HCT116 (cell line): ENCODE measurements at regions not wholly inside any gene's neighbourhood (a gene's known extent, or its start where the extent isn't known, plus 50 kb on each side); places are given as distances from the start of the nearest gene placed in this dataset.

Source experiments
- ATAC-seq: fragments of 200-7000 bp; cut with Tn5 transposase; 2 replicates; pipeline ENCODE4 v1.9.1; 2020; ENCODE audit warnings: mild to moderate bottlenecking, moderate library complexity
- BruUV-seq: library from RNA; stranded (reverse); fragments of 400-500 nt; replicated peaks from 2 replicates; lab custom pipeline; 2021; lab: Mats Ljungman, UMichigan
- CTCF ChIA-PET: fragments of 300-600 bp; sonication (Branson Sonifier 250); formaldehyde crosslinking; loops from one replicate; lab custom pipeline; 2021; ENCODE audit warnings: antibody characterized with exemption; lab: Charles Lee
- POLR2A ChIA-PET: fragments of 300-600, 350-600 bp; sonication (Branson Sonifier 250); formaldehyde crosslinking; loops from one replicate; lab custom pipeline; 2021; ENCODE audit warnings: antibody characterized with exemption; lab: Charles Lee
- RAD21 ChIA-PET, 2 experiments: fragments of 300-600 bp; sonication (Branson Sonifier 250); formaldehyde crosslinking; loops; one replicate each; lab custom pipeline; 2023; ENCODE audit warnings: low total read pairs in 2 of 2; ENCODE audit not compliant: uncharacterized antibody in 2 of 2, unreplicated experiment in 2 of 2, low non-redundant PET in 1 of 2; lab: Charles Lee
- DNase-seq: peaks from one replicate; pipeline ENCODE4 v3.0.0-alpha.2; 2010; ENCODE audit warnings: low read depth, low spot score
- H2AFZ ChIP-seq: fragments of 200-600 bp; shearing (Covaris generic), sonication (generic); 2 replicates; pipeline ENCODE4 v1.6.1; 2017; ENCODE audit warnings: low read depth, mixed run types, mixed read lengths, antibody characterized with exemption, low read length; ENCODE audit not compliant: poor library complexity, severe bottlenecking
- H3K27ac ChIP-seq: 2 replicates; pipeline ENCODE4 v1.5.1; 2012; ENCODE audit warnings: low read depth, low read length
- H3K27me3 ChIP-seq: fragments of 200-600 bp; sonication (generic); 2 replicates; pipeline ENCODE4 v1.6.1; 2016; ENCODE audit warnings: mixed run types, low read length, mixed read lengths; ENCODE audit not compliant: insufficient read depth
- H3K36me3 ChIP-seq, 2 experiments: fragments of 200-500 bp in 1 of 2; fragments of 200-600 bp in 1 of 2; sonication (Bioruptor generic) in 1 of 2; sonication (generic) in 1 of 2; 2 replicates each; pipeline versions ENCODE4 v1.5.1 to v1.6.1; 2014 to 2016; ENCODE audit warnings: low read length in 2 of 2, inconsistent platforms in 1 of 2, mixed read lengths in 1 of 2, mixed run types in 1 of 2; ENCODE audit not compliant: insufficient read depth in 2 of 2, control insufficient read depth in 1 of 2
- H3K4me1 ChIP-seq, 2 experiments: fragments of 200-600 bp in 1 of 2; sonication (generic) in 1 of 2; 2 replicates each; pipeline versions ENCODE4 v1.5.1 to v1.6.1; 2012 to 2017; ENCODE audit warnings: low read length in 2 of 2, inconsistent platforms in 1 of 2, mild to moderate bottlenecking in 1 of 2, mixed read lengths in 1 of 2, mixed run types in 1 of 2, moderate library complexity in 1 of 2; ENCODE audit not compliant: insufficient read depth in 2 of 2, control insufficient read depth in 1 of 2
- H3K4me2 ChIP-seq: fragments of 200-600 bp; sonication (generic); 2 replicates; pipeline ENCODE4 v1.6.1; 2017; ENCODE audit warnings: mixed run types, low read length, mixed read lengths
- H3K4me3 ChIP-seq, 2 experiments: fragments of 200-600 bp in 1 of 2; sonication (generic) in 1 of 2; replicated peaks in 1 of 2; 2 replicates each; pipeline ENCODE4 v1.5.1; 2011 to 2016; ENCODE audit warnings: low read length in 2 of 2, control low read depth in 1 of 2, low read depth in 1 of 2, mild to moderate bottlenecking in 1 of 2, mixed read lengths in 1 of 2, mixed run types in 1 of 2
- H3K79me2 ChIP-seq: fragments of 200-600 bp; sonication (generic); 2 replicates; pipeline ENCODE4 v1.6.1; 2017; ENCODE audit warnings: mild to moderate bottlenecking, mixed run types, low read length, moderate library complexity, mixed read lengths; ENCODE audit not compliant: insufficient read depth
- H3K9ac ChIP-seq: fragments of 200-600 bp; sonication (generic); 2 replicates; pipeline ENCODE4 v1.6.1; 2016; ENCODE audit warnings: low read length, mixed read lengths
- H3K9me2 ChIP-seq: fragments of 200-600 bp; sonication (generic), shearing (Covaris generic); 2 replicates; pipeline ENCODE4 v1.6.1; 2017; ENCODE audit warnings: mixed run types, mild to moderate bottlenecking, moderate library complexity; ENCODE audit not compliant: insufficient read depth
- H3K9me3 ChIP-seq, 2 experiments: fragments of 200-500 bp in 1 of 2; fragments of 200-600 bp in 1 of 2; sonication (Bioruptor generic) in 1 of 2; sonication (generic) in 1 of 2; 2 replicates each; pipeline ENCODE4 v1.6.1; 2014 to 2017; ENCODE audit warnings: low read length in 2 of 2, mixed read lengths in 2 of 2, inconsistent platforms in 1 of 2, low read depth in 1 of 2, mild to moderate bottlenecking in 1 of 2, mixed run types in 1 of 2, moderate library complexity in 1 of 2; ENCODE audit not compliant: control insufficient read depth in 1 of 2, insufficient read depth in 1 of 2
- H4K20me1 ChIP-seq: fragments of 200-600 bp; sonication (generic), shearing (Covaris generic); 2 replicates; pipeline ENCODE4 v1.6.1; 2017; ENCODE audit warnings: mixed run types, mild to moderate bottlenecking, moderate library complexity; ENCODE audit not compliant: insufficient read depth
- ATF3 ChIP-seq: IDR thresholded peaks from 2 replicates; pipeline ENCODE4 v1.6.1; 2012
- CBX3 ChIP-seq: IDR thresholded peaks from 2 replicates; pipeline ENCODE4 v1.6.1; 2012; ENCODE audit warnings: low read depth
- EGR1 ChIP-seq: IDR thresholded peaks from 2 replicates; pipeline ENCODE4 v1.6.1; 2012; ENCODE audit warnings: low read depth
- ELF1 ChIP-seq: IDR thresholded peaks from 2 replicates; pipeline ENCODE4 v1.6.1; 2012; ENCODE audit warnings: low read depth, borderline replicate concordance
- EZH2 ChIP-seq: fragments of 200-600 bp; sonication (generic); IDR thresholded peaks from 2 replicates; pipeline ENCODE4 v1.6.1; 2017; ENCODE audit warnings: antibody characterized with exemption, mixed run types
- EZH2phosphoT487 ChIP-seq: fragments of 200-600 bp; IDR thresholded peaks from 2 replicates; pipeline ENCODE4 v1.6.1; 2018; ENCODE audit warnings: antibody characterized with exemption, borderline replicate concordance
- FOSL1 ChIP-seq: IDR thresholded peaks from 2 replicates; pipeline ENCODE4 v1.6.1; 2012; ENCODE audit warnings: low read depth
- JUND ChIP-seq: IDR thresholded peaks from 2 replicates; pipeline ENCODE4 v1.6.1; 2012
- POLR2A ChIP-seq: IDR thresholded peaks from 2 replicates; pipeline ENCODE4 v1.7.0; 2011; ENCODE audit warnings: borderline replicate concordance; ENCODE audit not compliant: insufficient read depth, insufficient read length; ENCODE audit errors: extremely low read depth
- POLR2AphosphoS5 ChIP-seq: IDR thresholded peaks from 2 replicates; pipeline ENCODE4 v1.6.1; 2011; ENCODE audit warnings: mild to moderate bottlenecking, low read depth, low read length, moderate library complexity
- RAD21 ChIP-seq: IDR thresholded peaks from 2 replicates; pipeline ENCODE4 v1.6.1; 2012; ENCODE audit warnings: low read depth, mild to moderate bottlenecking
- REST ChIP-seq: IDR thresholded peaks from 2 replicates; pipeline ENCODE4 v1.6.1; 2012; ENCODE audit warnings: low read depth
- SIN3A ChIP-seq: IDR thresholded peaks from 2 replicates; pipeline ENCODE4 v1.6.1; 2012; ENCODE audit warnings: low read depth
- SRF ChIP-seq: IDR thresholded peaks from 2 replicates; pipeline ENCODE4 v1.6.1; 2012; ENCODE audit warnings: low read depth
- TCF7L2 ChIP-seq: IDR thresholded peaks from 2 replicates; pipeline ENCODE4 v1.7.0; 2011; ENCODE audit warnings: borderline replicate concordance, inconsistent platforms; ENCODE audit not compliant: insufficient read depth, insufficient read length; ENCODE audit errors: extremely low read depth
- YY1 ChIP-seq: IDR thresholded peaks from 2 replicates; pipeline ENCODE4 v1.6.1; 2011; ENCODE audit warnings: low read length, low read depth, moderate library complexity, mild to moderate bottlenecking; ENCODE audit not compliant: insufficient replicate concordance; ENCODE audit errors: extremely low read depth
- ZBTB33 ChIP-seq: IDR thresholded peaks from 2 replicates; pipeline ENCODE4 v1.6.1; 2011; ENCODE audit warnings: mild to moderate bottlenecking, low read length, moderate library complexity; ENCODE audit not compliant: insufficient replicate concordance; ENCODE audit errors: extremely low read depth
- ZFX ChIP-seq: fragments of 450-650 bp; IDR thresholded peaks from 2 replicates; pipeline ENCODE4 v1.6.1; 2017
- ZNF274 ChIP-seq: fragments of 200-500 bp; sonication (Bioruptor generic); IDR thresholded peaks from 2 replicates; pipeline ENCODE4 v1.6.1; 2014; ENCODE audit warnings: mild to moderate bottlenecking, low read depth, low read length, inconsistent platforms
- intact Hi-C: fragments of 100-400 bp; cut with micrococcal nuclease; formaldehyde crosslinking; loops from 2 replicates; pipeline ENCODE4 v1.10.0; 2022

GRCh38 chrX:69555481-69556041 is 51.4 kb downstream of the NALF2 start:
- Histone ChIP-seq H3K4me3 (peak overlapping the region; percentile 38 to 42), H3K79me2 (no peaks in the 10 kb centered on the region), H3K9me2 (no peaks in the 10 kb centered on the region), H4K20me1 (no peaks in the 10 kb centered on the region), H3K9me3 (no peaks in the 10 kb centered on the region), H3K9ac (peak overlapping the region; percentile 48), H3K4me2 (peak overlapping the region; percentile 70), H3K4me1 (peaks cover 14 to 23% of the 10 kb centered on the region in 2 experiments)
- no peak for ATAC-seq
- intact Hi-C loops, result no loop called here
- no peak for TF ChIP-seq EGR1
- TF ChIP-seq FOSL1, result no peak
- TF ChIP-seq SIN3A, result no peak
- TF ChIP-seq ZNF274, result no peak
- TF ChIP-seq POLR2A, result no peak
- no peak for TF ChIP-seq ELF1
- no peak for TF ChIP-seq POLR2AphosphoS5
- TF ChIP-seq SRF, result no peak
- TF ChIP-seq JUND, result no peak
- TF ChIP-seq EZH2, result no peak
- no peak for TF ChIP-seq CBX3
- no peak for TF ChIP-seq REST
- no peak for TF ChIP-seq ZFX
- no peak for TF ChIP-seq ATF3
- no peak for TF ChIP-seq ZBTB33
- TF ChIP-seq YY1, result no peak
- no peak for TF ChIP-seq TCF7L2
- TF ChIP-seq RAD21, result no peak
- no peak for TF ChIP-seq EZH2phosphoT487
- TF ChIP-seq, all 23 proteins: peak for 0
- POLR2A ChIA-PET, result no interaction called here
- no peaks in the 10 kb centered on the region for H3K27me3 ChIP-seq
- peak overlapping the region; percentile 54 for H3K27ac ChIP-seq
- no peaks in the 10 kb centered on the region for H3K36me3 ChIP-seq
- no peak for DNase-seq
- RAD21 ChIA-PET, result no interaction called here
- BruUV-seq, result no TSS peak
- CTCF ChIA-PET, result no interaction called here
- no peak overlapping the region for H2AFZ ChIP-seq
